NCI-H82 (cell line): ENCODE measurements at regions not wholly inside any gene's neighbourhood (a gene's known extent, or its start where the extent isn't known, plus 50 kb on each side); places are given as distances from the start of the nearest gene placed in this dataset.
"Not testable (repeated sequence)": the region's sequence is repeated elsewhere in the genome, so short reads cannot be mapped to it uniquely, and the experiment has no call there.

Experiments
- DNase-seq: peaks from one replicate; lab custom pipeline; 2025; lab: John Stamatoyannopoulos, UW

GRCh38 chr15:70576696-70577095, 186.7 kb downstream of the UACA start:
- DNase-seq: no peak

GRCh38 chr15:70576276-70576675, 187.1 kb downstream of the UACA start:
- no peak for DNase-seq

- no peak for DNase-seq
Measured at GRCh38 chr15:70575231-70576226, 187.8 kb downstream of the UACA start.

DNA sequence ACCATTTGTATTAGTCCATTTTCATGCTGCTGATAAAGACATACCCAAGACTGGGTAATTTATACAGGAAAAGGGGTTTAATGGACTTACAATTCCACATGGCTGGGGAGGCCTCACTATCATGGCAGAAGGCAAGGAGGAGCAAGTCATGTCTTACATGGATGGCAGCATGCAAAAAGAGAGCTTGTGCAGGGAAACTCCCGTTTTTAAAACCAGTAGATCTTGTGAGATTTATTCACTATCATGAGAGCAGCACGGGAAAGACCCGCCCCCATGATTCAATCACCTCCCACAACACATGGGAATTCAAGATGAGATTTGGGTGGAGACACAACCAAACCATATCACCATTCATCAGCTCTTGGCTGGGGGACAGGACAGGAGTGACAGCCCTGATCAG, 189.0 kb downstream of the UACA start:
- DNase-seq: not testable (repeated sequence)

DNA sequence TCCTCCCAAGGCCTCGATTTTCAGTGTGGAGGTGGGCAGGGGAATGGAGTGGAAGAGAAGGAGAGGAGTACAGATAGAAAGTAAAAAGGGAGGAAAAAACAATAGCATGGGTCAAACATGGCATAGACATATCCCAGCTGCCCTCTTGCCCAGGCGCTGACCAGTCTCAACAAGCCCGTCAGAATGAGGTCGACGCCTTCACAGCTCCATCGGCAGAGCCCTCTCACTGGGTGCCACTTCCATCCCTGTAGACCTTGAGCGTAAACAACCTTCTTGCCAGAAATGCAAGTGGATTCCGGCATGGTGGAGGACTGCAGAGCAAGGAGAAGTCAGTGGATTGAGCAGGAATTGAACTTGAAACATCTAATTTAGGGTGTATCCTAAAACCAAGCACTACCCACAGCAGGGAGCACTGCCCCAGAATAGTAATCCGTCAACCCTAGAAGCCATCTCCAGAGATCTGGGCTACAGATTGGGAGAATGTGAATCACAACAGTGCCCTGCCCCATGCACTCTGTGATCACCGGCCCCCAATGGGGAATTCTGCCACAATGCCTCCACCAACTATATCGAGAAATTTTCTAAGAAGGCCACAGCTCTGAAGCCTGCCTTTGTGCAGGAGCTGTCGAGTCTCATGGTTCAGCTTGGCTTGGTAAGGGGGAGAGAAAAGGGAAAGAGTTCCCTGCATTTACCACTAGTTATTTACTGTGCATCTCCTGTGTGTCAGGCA, 190.1 kb downstream of the UACA start:
- no peak for DNase-seq

DNA sequence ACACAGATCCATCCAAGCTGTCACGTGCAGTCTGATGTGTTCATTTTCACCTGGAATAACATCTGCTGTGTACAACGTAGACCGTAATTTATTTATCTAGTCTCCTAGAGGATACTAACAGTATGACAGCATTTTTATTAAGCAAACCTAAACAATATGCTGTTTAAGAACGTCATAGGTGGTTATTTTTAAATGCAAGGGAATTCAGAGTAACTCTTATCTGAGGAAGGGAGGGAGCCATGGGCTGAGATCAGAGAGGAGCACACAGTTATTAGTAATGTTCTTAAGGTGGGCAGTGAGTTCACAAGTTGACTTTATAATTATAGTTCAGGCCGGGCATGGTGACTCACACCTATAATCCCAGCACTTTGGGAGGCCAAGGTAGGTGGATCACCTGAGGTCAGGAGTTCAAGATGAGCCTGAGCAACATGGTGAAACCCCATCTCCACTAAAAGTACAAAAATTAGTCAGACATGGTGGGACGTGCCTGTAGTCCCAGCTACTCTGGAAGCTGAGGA, 193.6 kb downstream of the UACA start:
- DNase-seq: peak; percentile 24

- DNase-seq: peak; percentile 41
Measured at GRCh38 chr15:70569091-70569713, 194.2 kb downstream of the UACA start.

- no peak for DNase-seq
Measured at GRCh38 chr15:70566989-70567388, 196.4 kb downstream of the UACA start.

GRCh38 chr15:70566047-70566835, 197.1 kb downstream of the UACA start:
- DNase-seq: peak; percentile 26

DNA sequence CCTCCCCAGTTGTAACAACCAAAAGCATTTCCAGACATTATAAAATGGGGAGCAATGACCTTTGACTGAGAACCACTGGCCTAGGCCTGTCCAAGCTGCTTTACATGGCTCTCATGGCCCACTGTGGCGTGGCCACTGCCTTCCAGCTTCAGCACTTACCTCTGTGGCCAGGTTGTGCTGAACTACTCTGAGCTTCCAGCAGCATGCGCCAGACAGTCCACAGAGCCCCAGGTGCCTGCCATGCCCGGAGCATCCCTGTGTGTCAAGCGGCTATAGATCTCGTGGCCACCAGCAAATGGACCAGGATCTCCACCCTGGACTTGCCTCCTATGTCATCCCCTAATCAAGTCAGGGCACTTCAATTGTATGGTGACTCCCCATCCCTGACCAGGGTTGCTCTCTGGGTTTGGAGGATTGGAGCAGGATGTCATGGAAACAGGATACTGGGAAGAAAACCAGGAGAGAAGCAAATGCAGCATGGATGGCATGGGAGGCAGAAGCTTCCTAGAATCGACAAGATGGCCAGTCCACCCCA, 199.7 kb downstream of the UACA start:
- no peak for DNase-seq

- no peak for DNase-seq
Measured at GRCh38 chr15:70562906-70563305, 200.5 kb downstream of the UACA start.

DNA sequence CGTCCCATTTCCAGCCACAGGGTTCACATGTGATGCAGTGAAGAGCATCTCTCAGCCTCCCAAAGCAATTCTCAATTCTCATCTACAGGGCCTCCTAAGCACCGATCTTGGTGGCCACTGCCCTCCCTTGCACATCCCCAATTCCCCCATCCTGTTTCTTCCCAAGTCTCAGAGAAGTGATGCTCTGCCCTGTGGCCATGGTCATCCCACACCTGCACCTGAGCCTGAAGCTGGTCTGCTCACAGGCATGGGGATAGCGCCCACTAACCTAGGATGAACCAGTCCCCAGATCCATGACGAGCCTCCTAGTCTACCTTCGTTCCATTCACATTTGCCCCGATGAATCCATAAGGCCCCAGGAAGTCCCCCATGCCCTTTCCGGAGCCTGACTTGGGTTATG, 201.5 kb downstream of the UACA start:
- no peak for DNase-seq

DNA sequence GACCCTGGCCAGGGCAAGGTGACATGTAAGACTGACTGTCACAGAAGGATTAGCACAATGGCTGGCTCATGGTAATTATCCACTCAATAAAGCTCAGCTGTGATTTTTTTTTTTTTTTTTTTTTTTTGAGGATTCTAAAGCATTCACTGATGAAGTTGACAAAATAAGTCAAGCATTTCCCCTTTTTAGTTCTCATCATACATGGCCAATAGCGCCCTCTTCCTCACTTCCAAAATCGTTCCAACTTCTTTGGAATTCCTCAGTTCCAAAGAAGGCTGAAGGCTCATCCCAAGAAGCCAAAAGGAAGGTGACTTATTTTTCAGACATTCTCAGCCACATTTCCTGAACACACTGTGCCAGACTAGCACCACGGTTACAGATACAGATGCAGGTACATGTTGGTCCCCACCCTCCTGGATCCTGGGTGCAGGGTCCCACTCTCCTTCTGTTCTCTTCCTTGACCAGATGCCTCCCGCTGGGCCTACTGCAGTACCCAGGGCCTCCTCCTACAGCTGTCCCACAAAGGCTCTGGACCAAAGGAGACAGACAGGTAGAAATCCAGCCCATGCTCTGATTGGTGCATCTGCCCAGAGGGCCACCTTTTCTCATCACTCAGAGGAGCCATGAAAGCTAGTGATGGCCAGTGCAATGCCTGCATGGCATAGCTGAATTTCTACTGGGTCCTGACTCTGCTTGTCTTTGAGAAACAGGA, 202.6 kb downstream of the UACA start:
- peak; percentile 47 for DNase-seq

DNA sequence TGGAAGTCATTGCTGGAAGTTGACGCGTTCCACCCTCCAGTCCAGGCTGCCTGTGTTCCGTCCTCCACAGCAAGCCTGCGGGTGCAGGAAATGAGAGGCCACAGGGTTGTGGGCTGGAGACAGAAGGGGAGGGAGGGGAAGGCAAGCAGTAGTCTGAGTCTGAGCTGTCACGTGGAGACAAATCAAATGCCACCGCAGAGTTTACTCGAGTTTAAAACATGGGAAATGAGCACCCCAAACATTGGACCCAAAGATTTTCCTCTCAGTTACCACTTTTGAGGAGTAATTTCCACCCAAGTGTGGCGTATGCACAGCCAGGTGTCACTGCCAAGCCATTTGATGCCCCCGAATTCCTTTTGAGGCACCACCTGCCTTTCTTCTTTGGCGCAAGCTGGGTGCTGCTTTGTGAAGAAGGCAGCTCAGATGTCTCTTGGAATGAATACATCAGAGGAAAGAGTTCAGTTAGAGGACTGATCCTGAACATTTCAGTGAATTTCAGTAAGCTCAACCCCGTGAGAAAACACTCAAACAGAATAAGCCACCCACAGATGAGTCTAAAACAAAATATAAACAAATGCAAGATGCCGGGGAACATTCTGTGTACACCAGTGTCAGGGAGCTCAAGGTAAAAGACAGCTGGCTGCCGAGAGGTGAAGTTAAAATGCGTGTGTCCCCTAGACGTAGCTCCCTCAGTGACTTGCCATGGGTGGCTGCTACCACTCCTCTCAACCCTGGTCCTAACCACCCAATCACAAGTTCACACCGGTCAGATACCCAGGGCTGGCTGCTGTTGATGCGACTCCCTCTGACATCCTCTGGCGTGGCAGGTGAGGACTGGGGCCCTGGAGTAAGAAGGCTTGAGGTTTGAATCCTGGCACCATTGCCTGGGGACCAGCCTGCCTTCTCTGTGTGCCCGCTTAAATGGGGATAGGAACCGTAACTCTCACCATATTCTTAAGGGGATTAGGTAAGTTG, 203.8 kb downstream of the UACA start:
- DNase-seq: peak; percentile 13

DNA sequence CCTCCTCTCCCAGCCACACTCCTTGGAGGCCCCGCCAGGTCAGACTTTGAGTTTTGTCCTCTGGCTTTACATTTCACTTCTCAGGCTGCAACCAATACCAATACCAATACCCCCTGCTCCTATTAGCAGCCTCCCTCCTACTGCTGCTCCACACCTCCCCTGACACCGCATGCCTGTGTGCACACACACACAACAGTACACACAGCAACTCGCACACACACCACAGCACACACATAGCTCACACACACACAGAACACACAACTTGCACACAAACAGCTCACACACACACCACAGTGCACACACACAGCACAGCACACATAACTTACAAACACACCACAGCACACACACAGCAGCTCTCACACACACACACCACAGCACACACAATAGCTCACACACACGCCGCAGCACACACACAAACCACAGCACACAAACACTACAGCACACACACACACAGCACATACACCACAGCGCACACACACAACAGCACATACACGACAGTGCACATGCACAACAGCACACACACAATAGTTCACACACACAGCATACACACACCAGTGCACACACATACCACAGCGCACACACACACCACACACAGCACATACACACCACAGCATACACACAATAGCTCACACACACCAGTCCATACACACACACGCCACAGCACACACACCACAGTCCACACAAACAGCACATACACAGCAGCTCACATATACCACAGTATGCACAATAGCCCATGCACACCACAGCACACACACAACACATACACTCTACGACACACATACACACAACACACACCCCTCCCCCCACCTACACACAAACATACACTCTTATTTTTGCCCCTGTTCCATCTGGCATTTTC, 204.7 kb downstream of the UACA start:
- no peak for DNase-seq

DNA sequence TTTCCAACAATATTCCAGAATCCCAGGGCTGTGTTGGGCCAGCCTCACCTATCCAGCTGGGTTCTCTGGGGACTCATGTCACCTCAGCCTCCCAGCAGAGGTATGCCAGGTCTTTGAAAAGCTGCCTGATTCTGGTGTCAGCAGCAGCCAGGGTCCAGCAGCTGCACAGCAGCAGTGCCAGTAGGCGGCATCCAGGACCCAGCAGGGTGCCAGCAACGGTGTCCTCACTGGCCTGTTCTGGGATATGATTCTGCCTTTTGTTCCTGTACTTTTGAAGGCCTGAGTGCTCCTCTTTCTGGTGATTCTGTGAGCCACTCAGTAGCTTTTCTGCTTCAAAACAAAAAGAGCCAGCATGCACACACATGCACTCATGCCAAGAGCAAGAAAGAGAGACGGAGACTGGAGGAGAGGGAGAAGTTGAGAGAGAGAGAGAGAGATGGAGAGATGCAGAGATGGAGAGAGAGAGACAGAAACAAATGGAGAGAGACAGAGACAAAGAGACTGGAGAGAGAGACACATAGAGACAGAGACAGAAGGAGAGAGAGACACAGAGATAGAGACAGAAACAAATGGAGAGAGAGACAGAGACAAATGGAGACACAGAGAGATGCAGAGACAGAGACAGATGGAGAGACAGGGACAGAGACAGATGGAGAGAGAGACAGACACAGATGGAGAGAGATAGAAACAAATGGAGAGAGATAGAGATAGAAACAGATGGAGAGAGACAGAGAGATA, 205.7 kb downstream of the UACA start:
- DNase-seq: no peak

GRCh38 chr15:70556779-70557178, 206.6 kb downstream of the UACA start:
- no peak for DNase-seq
